HL-60 (cell line): ENCODE measurements at regions not wholly inside any gene's neighbourhood (a gene's known extent, or its start where the extent isn't known, plus 50 kb on each side); places are given as distances from the start of the nearest gene placed in this dataset.

Experiments used
- DNase-seq, 2 experiments: peaks; one replicate each; pipeline ENCODE4 v3.0.0-alpha.2; 2010 to 2020; ENCODE audit warnings: low read depth in 1 of 2, low spot score in 1 of 2
- H3K27ac ChIP-seq: fragments of 250-450 bp; sonication (Bioruptor Pico); replicated peaks from 2 replicates; pipeline ENCODE4 v1.5.1; 2020; ENCODE audit warnings: mild to moderate bottlenecking, moderate library complexity
- H3K27me3 ChIP-seq: fragments of 250-450 bp; sonication (Bioruptor Pico); 2 replicates; pipeline ENCODE4 v1.5.1; 2021; ENCODE audit warnings: mild to moderate bottlenecking, moderate library complexity; ENCODE audit not compliant: insufficient read depth, poor library complexity, severe bottlenecking
- H3K4me3 ChIP-seq: replicated peaks from 2 replicates; pipeline ENCODE4 v1.5.1; 2011; ENCODE audit warnings: mild to moderate bottlenecking, control low read depth, low read length; ENCODE audit not compliant: insufficient read depth
- CTCF ChIP-seq: IDR thresholded peaks from one replicate; pipeline ENCODE4 v1.5.1; 2011; ENCODE audit warnings: low read length, control low read depth, inconsistent platforms; ENCODE audit not compliant: insufficient read depth
- GABPA ChIP-seq: IDR thresholded peaks from 2 replicates; pipeline ENCODE4 v1.6.1; 2012; ENCODE audit warnings: low read depth
- POLR2AphosphoS5 ChIP-seq: IDR thresholded peaks from 2 replicates; pipeline ENCODE4 v1.6.1; 2012; ENCODE audit warnings: low read depth
- SPI1 ChIP-seq: IDR thresholded peaks from 2 replicates; pipeline ENCODE4 v1.6.1; 2012; ENCODE audit warnings: low read depth, mild to moderate bottlenecking, borderline replicate concordance
- TF ChIP-seq, protein P1 (sequence below): IDR thresholded peaks from 2 replicates; pipeline ENCODE4 v1.6.1; 2012; ENCODE audit warnings: low read depth; ENCODE audit not compliant: insufficient replicate concordance

DNA sequence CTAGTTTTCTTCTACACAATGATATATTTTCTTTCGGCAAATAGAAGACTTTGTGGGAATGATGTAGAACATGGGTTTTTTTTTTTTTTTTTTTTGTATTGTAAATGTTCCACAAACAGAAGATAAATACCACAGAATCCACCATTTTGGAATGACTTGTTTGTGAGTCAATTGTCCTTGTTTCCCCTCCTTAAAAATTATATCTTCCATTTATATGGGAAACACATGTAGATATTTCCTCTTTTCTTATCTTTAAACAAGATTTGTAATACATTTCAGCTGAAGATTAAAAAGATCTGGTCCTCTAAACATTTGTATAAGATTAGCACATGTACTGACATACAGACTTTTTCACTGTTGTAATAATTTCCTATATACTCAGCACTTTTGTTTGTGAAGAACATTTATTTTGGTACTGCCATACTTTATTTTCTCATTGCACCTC lies 304.6 kb downstream of the SPRY1 start:
- H3K27ac ChIP-seq: no peak overlapping the region

GRCh38 chr4:123705419-123705818 lies 308.8 kb downstream of the SPRY1 start:
- Histone ChIP-seq H3K27me3 (no peaks in the 10 kb centered on the region), H3K4me3 (no peak overlapping the region), H3K27ac (no peak overlapping the region)
- TF ChIP-seq SPI1: no peak
- no peak for DNase-seq

More for the DNA sequence above, 304.6 kb downstream of the SPRY1 start:
- TF ChIP-seq SPI1 (no peak), GABPA (no peak), POLR2AphosphoS5 (no peak), CTCF (no peak)
- TF ChIP-seq, protein P1, sequence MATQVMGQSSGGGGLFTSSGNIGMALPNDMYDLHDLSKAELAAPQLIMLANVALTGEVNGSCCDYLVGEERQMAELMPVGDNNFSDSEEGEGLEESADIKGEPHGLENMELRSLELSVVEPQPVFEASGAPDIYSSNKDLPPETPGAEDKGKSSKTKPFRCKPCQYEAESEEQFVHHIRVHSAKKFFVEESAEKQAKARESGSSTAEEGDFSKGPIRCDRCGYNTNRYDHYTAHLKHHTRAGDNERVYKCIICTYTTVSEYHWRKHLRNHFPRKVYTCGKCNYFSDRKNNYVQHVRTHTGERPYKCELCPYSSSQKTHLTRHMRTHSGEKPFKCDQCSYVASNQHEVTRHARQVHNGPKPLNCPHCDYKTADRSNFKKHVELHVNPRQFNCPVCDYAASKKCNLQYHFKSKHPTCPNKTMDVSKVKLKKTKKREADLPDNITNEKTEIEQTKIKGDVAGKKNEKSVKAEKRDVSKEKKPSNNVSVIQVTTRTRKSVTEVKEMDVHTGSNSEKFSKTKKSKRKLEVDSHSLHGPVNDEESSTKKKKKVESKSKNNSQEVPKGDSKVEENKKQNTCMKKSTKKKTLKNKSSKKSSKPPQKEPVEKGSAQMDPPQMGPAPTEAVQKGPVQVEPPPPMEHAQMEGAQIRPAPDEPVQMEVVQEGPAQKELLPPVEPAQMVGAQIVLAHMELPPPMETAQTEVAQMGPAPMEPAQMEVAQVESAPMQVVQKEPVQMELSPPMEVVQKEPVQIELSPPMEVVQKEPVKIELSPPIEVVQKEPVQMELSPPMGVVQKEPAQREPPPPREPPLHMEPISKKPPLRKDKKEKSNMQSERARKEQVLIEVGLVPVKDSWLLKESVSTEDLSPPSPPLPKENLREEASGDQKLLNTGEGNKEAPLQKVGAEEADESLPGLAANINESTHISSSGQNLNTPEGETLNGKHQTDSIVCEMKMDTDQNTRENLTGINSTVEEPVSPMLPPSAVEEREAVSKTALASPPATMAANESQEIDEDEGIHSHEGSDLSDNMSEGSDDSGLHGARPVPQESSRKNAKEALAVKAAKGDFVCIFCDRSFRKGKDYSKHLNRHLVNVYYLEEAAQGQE: no peak
- Histone ChIP-seq H3K4me3 (no peak overlapping the region), H3K27me3 (no peaks in the 10 kb centered on the region)
- DNase-seq: no peak

DNA sequence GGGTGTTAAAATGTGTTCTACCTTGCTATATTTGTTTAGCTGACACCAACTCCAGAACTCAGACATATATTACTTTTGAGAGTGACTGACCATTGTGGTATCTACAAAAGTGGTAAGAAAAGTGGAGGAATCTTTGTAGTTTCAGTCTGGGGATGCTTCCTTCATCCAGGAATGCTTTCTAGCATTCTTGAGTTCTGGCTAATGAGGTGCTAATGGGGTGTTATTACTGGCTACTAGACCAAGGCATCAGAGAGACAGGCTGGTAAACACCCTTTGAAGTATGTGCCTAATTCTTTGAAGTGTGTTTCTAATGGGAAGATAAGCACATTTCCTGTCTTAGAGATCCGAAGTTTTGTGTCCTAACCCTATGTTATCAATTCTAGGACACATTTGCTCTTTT lies 310.4 kb downstream of the SPRY1 start:
- no peak for DNase-seq
- no peaks in the 10 kb centered on the region for H3K27me3 ChIP-seq
- TF ChIP-seq GABPA (no peak), SPI1 (no peak), CTCF (no peak)
- TF ChIP-seq, protein P1: no peak
- H3K27ac ChIP-seq: no peak overlapping the region
- H3K4me3 ChIP-seq: no peak overlapping the region

DNA sequence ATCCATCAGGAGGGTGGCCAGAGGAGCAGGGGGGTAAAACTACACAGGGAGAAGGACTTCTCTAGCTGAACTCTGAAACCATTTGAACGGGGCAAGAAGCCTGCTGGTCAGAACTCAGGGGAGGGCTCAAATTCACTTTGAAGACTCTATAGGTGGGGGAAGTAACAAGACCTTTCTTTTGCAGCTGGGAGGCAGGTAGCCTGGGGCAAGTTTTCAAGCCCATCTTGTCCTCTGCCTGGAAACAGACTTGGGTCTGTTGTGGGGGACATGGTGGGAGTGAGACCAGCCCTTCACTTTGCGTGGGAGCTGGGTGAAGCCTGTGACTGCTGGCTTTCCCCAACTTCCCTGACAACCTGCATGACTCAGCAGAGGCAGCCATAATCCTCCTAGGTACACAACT lies 312.3 kb downstream of the SPRY1 start:
- Histone ChIP-seq H3K4me3 (no peak overlapping the region), H3K27me3 (no peaks in the 10 kb centered on the region), H3K27ac (no peak overlapping the region)
- TF ChIP-seq CTCF (no peak), POLR2AphosphoS5 (no peak), GABPA (no peak), SPI1 (no peak)
- TF ChIP-seq, protein P1: no peak
- no peak for DNase-seq
